Ovary (tissue), 7 donors: ENCODE measurements at regions not wholly inside any gene's neighbourhood (a gene's known extent, or its start where the extent isn't known, plus 50 kb on each side); places are given as distances from the start of the nearest gene placed in this dataset. TPM values are rescaled to one million over a fixed set of nuclear protein-coding genes. Genes with fewer than 3 reads are reported as not detected.

ENCODE experiments used
- DNase-seq, 5 donors: peaks; one replicate each; pipeline ENCODE4 v3.0.0-alpha.2; 2019 to 2020
- H3K27ac ChIP-seq, 2 donors: fragments of 200-600 bp; one replicate each; pipeline versions ENCODE4 v1.5.1 to v1.8.0; 2019 to 2022
- H3K27me3 ChIP-seq: fragments of 200-600 bp; one replicate; pipeline ENCODE4 v1.8.0; 2022
- H3K36me3 ChIP-seq: fragments of 200-600 bp; sonication (generic); one replicate; pipeline ENCODE4 v1.5.1; 2019
- H3K4me1 ChIP-seq: one replicate; pipeline ENCODE4 v1.8.1; 2013; ENCODE audit warnings: mild to moderate bottlenecking, moderate library complexity; ENCODE audit not compliant: insufficient read depth
- H3K4me3 ChIP-seq: fragments of 200-600 bp; sonication (generic); one replicate; pipeline ENCODE4 v1.5.1; 2017
- H3K9me3 ChIP-seq, 2 donors: fragments of 200-600 bp in 1 of 2; sonication (generic) in 1 of 2; one replicate each; pipeline versions ENCODE4 v1.5.1 to v1.8.1; 2013 to 2019; ENCODE audit warnings: mild to moderate bottlenecking in 1 of 2, moderate library complexity in 1 of 2
- CTCF ChIP-seq, 3 donors: fragments of 450-650 bp in 2 of 3; fragments of 200-600 bp in 1 of 3; IDR thresholded peaks; one replicate each; pipeline versions ENCODE4 v1.5.1 to v1.8.0; 2016 to 2022; ENCODE audit warnings: antibody characterized with exemption in 3 of 3, mild to moderate bottlenecking in 1 of 3
- EP300 ChIP-seq: sonication (generic); formaldehyde crosslinking; IDR thresholded peaks from one replicate; pipeline ENCODE4 v1.6.1; 2017; ENCODE audit warnings: antibody characterized with exemption
- POLR2A ChIP-seq: fragments of 450-650 bp; IDR thresholded peaks from one replicate; pipeline ENCODE4 v1.6.1; 2017; ENCODE audit warnings: antibody characterized with exemption, mild to moderate bottlenecking, moderate library complexity
- WGBS, 3 donors: extraction: QIAGEN DNeasy Blood & Tissue Kit in 1 of 3; methylation state at CpG; one replicate each; pipeline versions ENCODE4 v1.1.5 to v1.1.7; 2013 to 2017; 5-methylcytosine and 5-hydroxymethylcytosine counted together
- intact Hi-C, 4 donors: fragments of 100-400 bp; cut with DNase I; formaldehyde crosslinking; loops; one replicate each; pipeline versions ENCODE4 v1.11.0 to v1.15.1; 2022 to 2023
- small RNA-seq: library from RNA; depleted of rRNA; stranded (forward); fragments of <200 nt; gene quantifications from one replicate; pipeline ENCODE3, GENCODE V24; 2016
- donor health status: DM: no; HTN: no; CAD: no; lungs with moderate emphysema.
- donor health status: DM: no; HTN: no; CAD: no.
- donor health status: Bipolar disorder and iron deficiency.
- donor health status: DM: no; HTN: no; CAD: no.
- donor health status: DM: yes; HTN: yes; CAD: no.

GRCh38 chrX:88437563-88437962 is 309.5 kb upstream of the CPXCR1 start:
- no peak overlapping the region for H3K4me3 ChIP-seq
- no peak for TF ChIP-seq CTCF (IDR thresholded peaks at IDR 0.05)
- TF ChIP-seq POLR2A = no peak
- TF ChIP-seq EP300 = no peak
- no peak for DNase-seq
- H3K36me3 ChIP-seq = no peaks in the 10 kb centered on the region
- H3K27ac ChIP-seq = no peak overlapping the region
- no peaks in the 10 kb centered on the region for H3K4me1 ChIP-seq
- intact Hi-C loops = no loop called here
- no peaks in the 10 kb centered on the region for H3K27me3 ChIP-seq
- WGBS, 3 donors = 59 to 66% (median 60%) methylated on average over 1 of the region's 1 CpG
- no peaks in the 10 kb centered on the region for H3K9me3 ChIP-seq

GRCh38 chrX:88438209-88438608 is 308.8 kb upstream of the CPXCR1 start:
- intact Hi-C loops = no loop called here
- Histone ChIP-seq H3K27me3 (no peaks in the 10 kb centered on the region), H3K36me3 (no peaks in the 10 kb centered on the region), H3K4me3 (no peak overlapping the region), H3K4me1 (no peaks in the 10 kb centered on the region), H3K9me3 (no peaks in the 10 kb centered on the region), H3K27ac (no peak overlapping the region)
- 68 to 80% (median 77%) methylated on average over 1 of the region's 1 CpG for WGBS, 3 donors
- no peak for DNase-seq
- TF ChIP-seq CTCF (IDR thresholded peaks at IDR 0.05) = no peak
- no peak for TF ChIP-seq POLR2A
- no peak for TF ChIP-seq EP300

- Histone ChIP-seq H3K9me3 (no peaks in the 10 kb centered on the region), H3K36me3 (no peaks in the 10 kb centered on the region), H3K4me3 (no peak overlapping the region), H3K27me3 (no peaks in the 10 kb centered on the region), H3K4me1 (no peaks in the 10 kb centered on the region), H3K27ac (no peak overlapping the region)
- TF ChIP-seq POLR2A (no peak), EP300 (no peak), CTCF (IDR thresholded peaks at IDR 0.05) (no peak)
- intact Hi-C loops = no loop called here
- no peak for DNase-seq
These were observed 307.1 kb upstream of the CPXCR1 start for GRCh38 chrX:88439935-88440334.

Small RNA genes lying in the stretch of these regions (small RNA-seq; reads per million reads assigned to genes)
- gene AL929325.1 (not detected), gene RF01225 (not detected)
